ENCODE measurements at regions not wholly inside any gene's neighbourhood (a gene's known extent, or its start where the extent isn't known, plus 50 kb on each side); places are given as distances from the start of the nearest gene placed in this dataset.
"Not testable (repeated sequence)": the region's sequence is repeated elsewhere in the genome, so short reads cannot be mapped to it uniquely, and the experiment has no call there.

GRCh38 chrY:16639777-16640176 is 1240.2 kb downstream of the CDY2B start:
- DNase-seq (ENCODE audit: low spot score) (no peak), ATAC-seq (ENCODE audit: low read depth) (peak; percentile 61; the same call in 1 of the 3 replicates)
- Histone ChIP-seq H3K36me3 (ENCODE audit: low read depth) (no peaks in the 10 kb centered on the region), H3K4me3 (ENCODE audit: severe bottlenecking) (no peak overlapping the region), H3K4me1 (ENCODE audit: insufficient read depth, poor library complexity, severe bottlenecking) (no peaks in the 10 kb centered on the region), H3K27me3 (ENCODE audit: insufficient read depth, poor library complexity, severe bottlenecking) (no peaks in the 10 kb centered on the region), H3K9me3 (ENCODE audit: severe bottlenecking) (no peaks in the 10 kb centered on the region), H3K27ac (ENCODE audit: poor library complexity, severe bottlenecking) (no peak overlapping the region)
- TF ChIP-seq, protein P1, sequence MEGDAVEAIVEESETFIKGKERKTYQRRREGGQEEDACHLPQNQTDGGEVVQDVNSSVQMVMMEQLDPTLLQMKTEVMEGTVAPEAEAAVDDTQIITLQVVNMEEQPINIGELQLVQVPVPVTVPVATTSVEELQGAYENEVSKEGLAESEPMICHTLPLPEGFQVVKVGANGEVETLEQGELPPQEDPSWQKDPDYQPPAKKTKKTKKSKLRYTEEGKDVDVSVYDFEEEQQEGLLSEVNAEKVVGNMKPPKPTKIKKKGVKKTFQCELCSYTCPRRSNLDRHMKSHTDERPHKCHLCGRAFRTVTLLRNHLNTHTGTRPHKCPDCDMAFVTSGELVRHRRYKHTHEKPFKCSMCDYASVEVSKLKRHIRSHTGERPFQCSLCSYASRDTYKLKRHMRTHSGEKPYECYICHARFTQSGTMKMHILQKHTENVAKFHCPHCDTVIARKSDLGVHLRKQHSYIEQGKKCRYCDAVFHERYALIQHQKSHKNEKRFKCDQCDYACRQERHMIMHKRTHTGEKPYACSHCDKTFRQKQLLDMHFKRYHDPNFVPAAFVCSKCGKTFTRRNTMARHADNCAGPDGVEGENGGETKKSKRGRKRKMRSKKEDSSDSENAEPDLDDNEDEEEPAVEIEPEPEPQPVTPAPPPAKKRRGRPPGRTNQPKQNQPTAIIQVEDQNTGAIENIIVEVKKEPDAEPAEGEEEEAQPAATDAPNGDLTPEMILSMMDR (IDR thresholded peaks at IDR 0.05; ENCODE audit: poor library complexity, severe bottlenecking) = peak; percentile 69

GRCh38 chrY:16638743-16639142 is 1241.3 kb downstream of the CDY2B start:
- H3K4me3 ChIP-seq (ENCODE audit: severe bottlenecking); H3K27ac ChIP-seq (ENCODE audit: poor library complexity, severe bottlenecking); DNase-seq (ENCODE audit: low spot score); H3K36me3 ChIP-seq (ENCODE audit: low read depth); H3K9me3 ChIP-seq (ENCODE audit: severe bottlenecking); H3K4me1 ChIP-seq (ENCODE audit: insufficient read depth, poor library complexity, severe bottlenecking); H3K27me3 ChIP-seq (ENCODE audit: insufficient read depth, poor library complexity, severe bottlenecking); ATAC-seq (ENCODE audit: low read depth): not testable (repeated sequence)

DNA sequence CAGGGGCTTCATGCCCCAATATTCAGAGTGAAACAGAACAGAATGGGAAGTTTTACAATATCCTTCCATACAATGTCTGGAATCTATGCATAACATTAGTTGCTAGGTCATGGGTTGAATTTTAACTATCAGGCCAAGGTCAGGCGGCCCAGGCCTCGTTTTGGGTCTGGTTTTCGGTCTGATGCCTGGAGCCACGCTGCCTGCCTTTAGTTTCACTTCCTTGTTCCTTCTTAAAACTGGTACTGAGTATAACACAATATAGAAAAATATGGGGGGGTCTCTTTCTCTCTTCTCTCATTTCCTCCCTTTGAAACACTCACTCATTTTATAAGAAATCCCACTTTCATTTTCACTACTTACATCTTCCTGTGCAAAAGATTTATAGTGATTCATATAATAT is 1243.8 kb downstream of the CDY2B start:
- no peak overlapping the region for H3K27ac ChIP-seq (ENCODE audit: poor library complexity, severe bottlenecking)
- TF ChIP-seq, protein P1 (IDR thresholded peaks at IDR 0.05; ENCODE audit: poor library complexity, severe bottlenecking) = no peak
- no peaks in the 10 kb centered on the region for H3K27me3 ChIP-seq (ENCODE audit: insufficient read depth, poor library complexity, severe bottlenecking)
- H3K4me1 ChIP-seq (ENCODE audit: insufficient read depth, poor library complexity, severe bottlenecking) = no peaks in the 10 kb centered on the region
- no peak for DNase-seq (ENCODE audit: low spot score)
- no peak overlapping the region for H3K4me3 ChIP-seq (ENCODE audit: severe bottlenecking)
- no peaks in the 10 kb centered on the region for H3K9me3 ChIP-seq (ENCODE audit: severe bottlenecking)
- H3K36me3 ChIP-seq (ENCODE audit: low read depth) = no peaks in the 10 kb centered on the region
- ATAC-seq (ENCODE audit: low read depth) = no peak

- ATAC-seq (ENCODE audit: low read depth) (peak; percentile 60; the same call in 2 of the 3 replicates), DNase-seq (ENCODE audit: low spot score) (no peak)
- Histone ChIP-seq H3K4me1 (ENCODE audit: insufficient read depth, poor library complexity, severe bottlenecking) (no peaks in the 10 kb centered on the region), H3K9me3 (ENCODE audit: severe bottlenecking) (no peaks in the 10 kb centered on the region), H3K27me3 (ENCODE audit: insufficient read depth, poor library complexity, severe bottlenecking) (no peaks in the 10 kb centered on the region), H3K4me3 (ENCODE audit: severe bottlenecking) (no peak overlapping the region), H3K27ac (ENCODE audit: poor library complexity, severe bottlenecking) (no peak overlapping the region), H3K36me3 (ENCODE audit: low read depth) (no peaks in the 10 kb centered on the region)
- TF ChIP-seq, protein P1 (IDR thresholded peaks at IDR 0.05; ENCODE audit: poor library complexity, severe bottlenecking) = no peak
Measured at GRCh38 chrY:16629146-16629545, 1250.9 kb downstream of the CDY2B start.

DNA sequence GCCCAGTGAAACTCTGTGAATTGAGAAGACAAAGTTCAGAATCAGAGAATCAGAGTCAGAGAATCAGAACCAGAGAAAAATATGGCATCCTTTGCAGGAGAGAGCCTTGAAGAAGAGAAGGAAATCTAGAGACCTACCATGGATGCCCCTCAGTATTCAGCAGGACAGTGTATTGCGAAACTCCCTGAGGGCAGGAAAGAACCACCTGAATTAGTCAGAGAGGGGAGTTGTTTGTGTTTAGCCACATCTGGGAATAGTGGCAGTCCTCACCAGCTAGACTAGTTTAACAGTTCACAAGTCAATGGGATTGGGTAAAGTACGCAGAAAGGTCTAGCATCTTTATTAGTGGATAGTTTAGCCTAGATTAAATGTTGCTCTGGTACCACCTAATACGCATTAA is 1252.9 kb downstream of the CDY2B start:
- no peak overlapping the region for H3K4me3 ChIP-seq (ENCODE audit: severe bottlenecking)
- no peak for DNase-seq (ENCODE audit: low spot score)
- no peaks in the 10 kb centered on the region for H3K36me3 ChIP-seq (ENCODE audit: low read depth)
- no peaks in the 10 kb centered on the region for H3K9me3 ChIP-seq (ENCODE audit: severe bottlenecking)
- H3K27me3 ChIP-seq (ENCODE audit: insufficient read depth, poor library complexity, severe bottlenecking) = no peaks in the 10 kb centered on the region
- no peak overlapping the region for H3K27ac ChIP-seq (ENCODE audit: poor library complexity, severe bottlenecking)
- ATAC-seq (ENCODE audit: low read depth) = 0 out of 3 replicates have a peak, but pooled peaks have one; percentile 35
- H3K4me1 ChIP-seq (ENCODE audit: insufficient read depth, poor library complexity, severe bottlenecking) = no peaks in the 10 kb centered on the region
- TF ChIP-seq, protein P1 (IDR thresholded peaks at IDR 0.05; ENCODE audit: poor library complexity, severe bottlenecking) = no peak

All from RWPE2 (cell line).